Activated CD8-positive, alpha-beta T cell treated with anti-CD3 and anti-CD28 coated beads, Interleukin-2, amount 10 ng/mL, durations not matched to agents 7 days and 5 days (primary cell): ENCODE measurements at regions not wholly inside any gene's neighbourhood (a gene's known extent, or its start where the extent isn't known, plus 50 kb on each side); places are given as distances from the start of the nearest gene placed in this dataset.
"Not testable (repeated sequence)": the region's sequence is repeated elsewhere in the genome, so short reads cannot be mapped to it uniquely, and the experiment has no call there.

Experiments used
- ATAC-seq: fragments of 150-1000 bp; cut with Tn5 transposase; one replicate; pipeline ENCODE4 v1.10.0; 2021; ENCODE audit warnings: moderate library complexity
- CTCF ChIA-PET: fragments of 350-600 bp; sonication (Branson Sonifier 250); formaldehyde crosslinking; loops from one replicate; lab custom pipeline; 2021; ENCODE audit warnings: antibody characterized with exemption; lab: Charles Lee
- POLR2A ChIA-PET: fragments of 350-600 bp; sonication (Branson Sonifier 250); formaldehyde crosslinking; loops from one replicate; lab custom pipeline; 2021; ENCODE audit warnings: antibody characterized with exemption; lab: Charles Lee
- DNase-seq: peaks from one replicate; pipeline ENCODE4 v3.0.0-alpha.2; 2020
- H3K27ac Mint-ChIP-seq: one replicate; pipeline ENCODE4 v1.8.0; 2021; ENCODE audit warnings: mild to moderate bottlenecking, mixed read lengths
- H3K27me3 Mint-ChIP-seq: one replicate; pipeline ENCODE4 v1.8.0; 2021; ENCODE audit warnings: low read depth, mixed read lengths
- H3K36me3 Mint-ChIP-seq: one replicate; pipeline ENCODE4 v1.8.0; 2021; ENCODE audit warnings: low read depth, mixed read lengths
- H3K4me1 Mint-ChIP-seq: one replicate; pipeline ENCODE4 v1.8.0; 2021; ENCODE audit warnings: low read depth, mixed read lengths
- H3K4me3 Mint-ChIP-seq: one replicate; pipeline ENCODE4 v1.8.0; 2021; ENCODE audit warnings: mild to moderate bottlenecking, mixed read lengths
- H3K9me3 Mint-ChIP-seq: one replicate; pipeline ENCODE4 v1.8.0; 2022; ENCODE audit warnings: mixed read lengths; ENCODE audit not compliant: insufficient read depth

DNA sequence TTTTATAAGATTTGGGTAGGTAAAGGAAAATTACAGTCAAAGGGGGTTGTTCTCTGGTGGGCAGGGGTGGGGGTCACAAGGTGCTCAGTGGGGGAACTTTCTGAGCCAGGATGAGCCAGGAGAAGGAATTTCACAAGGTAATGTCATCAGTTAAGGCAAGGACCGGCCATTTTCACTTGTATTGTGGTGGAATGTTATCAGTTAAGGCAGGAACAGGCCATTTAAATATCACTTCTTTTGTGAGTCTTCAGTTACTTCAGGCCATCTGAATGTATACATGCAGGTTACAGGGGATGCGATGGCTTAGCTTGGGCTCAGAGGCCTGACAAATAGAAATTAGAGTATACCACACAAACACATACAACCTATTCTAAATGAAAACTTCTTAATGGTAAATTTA is 434.9 kb upstream of the NDST3 start:
- H3K36me3 Mint-ChIP-seq, DNase-seq, H3K4me3 Mint-ChIP-seq, H3K4me1 Mint-ChIP-seq, H3K9me3 Mint-ChIP-seq, CTCF ChIA-PET, ATAC-seq, POLR2A ChIA-PET, H3K27ac Mint-ChIP-seq, H3K27me3 Mint-ChIP-seq: not testable (repeated sequence)

- H3K4me1 Mint-ChIP-seq, CTCF ChIA-PET, H3K27me3 Mint-ChIP-seq, ATAC-seq, H3K27ac Mint-ChIP-seq, H3K4me3 Mint-ChIP-seq, H3K36me3 Mint-ChIP-seq, POLR2A ChIA-PET, DNase-seq, H3K9me3 Mint-ChIP-seq: not testable (repeated sequence)
Observed at GRCh38 chr4:117600936-117601335, 433.4 kb upstream of the NDST3 start.

DNA sequence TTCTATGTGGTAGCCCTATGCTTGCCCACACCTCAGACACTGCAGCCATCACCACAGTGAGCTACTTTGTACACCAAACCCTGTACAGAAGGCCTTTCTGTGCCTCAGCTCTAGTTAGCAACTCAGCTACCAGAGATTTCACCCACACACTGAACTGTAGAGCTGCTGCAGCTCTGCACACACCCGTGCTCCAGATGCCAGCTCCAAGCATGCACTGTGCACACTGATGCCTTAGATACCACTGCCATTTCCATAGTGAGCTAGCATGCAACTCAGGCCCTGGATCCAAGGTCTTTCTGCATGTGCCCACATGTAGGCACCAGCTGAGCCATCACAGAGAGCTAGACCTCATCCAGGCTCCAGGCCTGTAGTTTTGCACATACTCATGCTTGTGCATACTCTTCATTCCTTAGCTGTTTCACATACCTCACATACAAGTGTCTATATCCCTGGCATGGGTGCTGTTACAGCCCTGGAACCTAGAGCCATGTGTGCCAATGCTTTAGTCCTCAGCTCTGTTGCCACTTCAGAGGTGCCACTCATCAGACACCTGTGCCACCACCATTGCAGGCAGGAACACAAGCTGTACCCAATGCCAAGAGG is 423.5 kb upstream of the NDST3 start:
- ChIA-PET POLR2A (no interaction called here), CTCF (no interaction called here)
- no peak overlapping the region for H3K4me3 Mint-ChIP-seq
- no peaks in the 10 kb centered on the region for H3K27me3 Mint-ChIP-seq
- no peak overlapping the region for H3K27ac Mint-ChIP-seq
- no peaks in the 10 kb centered on the region for H3K4me1 Mint-ChIP-seq
- H3K36me3 Mint-ChIP-seq, result no peaks in the 10 kb centered on the region
- peaks cover 7% of the 10 kb centered on the region for H3K9me3 Mint-ChIP-seq
- ATAC-seq, result no peak
- DNase-seq, result no peak

GRCh38 chr4:117621673-117622072 is 412.6 kb upstream of the NDST3 start:
- POLR2A ChIA-PET, result no interaction called here
- H3K27me3 Mint-ChIP-seq, result no peaks in the 10 kb centered on the region
- no peak overlapping the region for H3K4me3 Mint-ChIP-seq
- CTCF ChIA-PET, result no interaction called here
- peaks cover 6% of the 10 kb centered on the region for H3K9me3 Mint-ChIP-seq
- H3K27ac Mint-ChIP-seq, result no peak overlapping the region
- DNase-seq (no peak), ATAC-seq (no peak)
- H3K36me3 Mint-ChIP-seq, result no peaks in the 10 kb centered on the region
- H3K4me1 Mint-ChIP-seq, result no peaks in the 10 kb centered on the region

DNA sequence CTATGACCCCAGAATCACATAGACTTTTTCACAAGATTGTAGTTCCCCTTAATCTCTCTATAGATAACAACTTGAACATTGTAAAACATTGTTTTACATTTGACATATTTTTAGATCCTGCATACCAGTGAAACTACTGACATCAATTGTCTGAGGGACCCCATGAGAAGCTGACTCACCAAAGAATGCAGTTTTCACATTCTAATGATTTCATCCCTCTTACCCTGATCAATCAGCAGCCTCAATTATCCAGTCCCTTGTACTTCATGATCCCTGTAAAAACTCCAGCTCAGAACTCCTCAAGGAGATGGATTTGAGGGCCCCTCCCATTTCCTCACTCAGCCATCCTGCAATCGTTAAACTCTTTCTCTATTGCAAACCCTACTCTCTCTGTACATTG is 411.0 kb upstream of the NDST3 start:
- ATAC-seq, result no peak
- ChIA-PET POLR2A (no interaction called here), CTCF (no interaction called here)
- Mint-ChIP-seq H3K36me3 (no peaks in the 10 kb centered on the region), H3K4me3 (no peak overlapping the region), H3K4me1 (no peaks in the 10 kb centered on the region), H3K27me3 (no peaks in the 10 kb centered on the region), H3K27ac (no peak overlapping the region), H3K9me3 (no peaks in the 10 kb centered on the region)
- no peak for DNase-seq

DNA sequence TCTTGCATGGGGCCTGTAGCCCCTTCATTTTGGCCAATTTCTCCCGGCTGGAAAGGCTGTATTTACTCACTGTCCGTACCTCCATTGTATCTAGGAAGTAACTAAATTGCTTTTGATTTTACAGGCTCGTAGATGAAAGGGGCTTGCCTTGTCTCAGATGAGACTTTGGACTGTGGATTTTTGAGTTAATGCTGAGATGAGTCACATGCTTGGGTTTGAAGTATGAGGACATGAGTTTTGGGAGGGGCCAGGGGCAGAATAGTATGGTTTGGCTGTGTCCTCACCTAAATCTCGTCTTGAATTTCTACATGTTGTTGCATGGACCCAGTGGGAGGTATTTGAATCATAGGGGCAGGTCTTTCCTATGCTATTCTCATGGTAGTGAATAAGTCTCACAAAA is 407.6 kb upstream of the NDST3 start:
- peaks cover 4% of the 10 kb centered on the region for H3K9me3 Mint-ChIP-seq
- H3K27ac Mint-ChIP-seq, result no peak overlapping the region
- ChIA-PET POLR2A (interaction anchor here (0.7 kb wide), 1 partner anchor 37 kb away, joined by 3 read pairs; no protein-coding TSS in a partner anchor), CTCF (no interaction called here)
- H3K4me3 Mint-ChIP-seq, result no peak overlapping the region
- no peaks in the 10 kb centered on the region for H3K27me3 Mint-ChIP-seq
- H3K36me3 Mint-ChIP-seq, result no peaks in the 10 kb centered on the region
- H3K4me1 Mint-ChIP-seq, result no peaks in the 10 kb centered on the region
- DNase-seq, result no peak
- ATAC-seq, result no peak

DNA sequence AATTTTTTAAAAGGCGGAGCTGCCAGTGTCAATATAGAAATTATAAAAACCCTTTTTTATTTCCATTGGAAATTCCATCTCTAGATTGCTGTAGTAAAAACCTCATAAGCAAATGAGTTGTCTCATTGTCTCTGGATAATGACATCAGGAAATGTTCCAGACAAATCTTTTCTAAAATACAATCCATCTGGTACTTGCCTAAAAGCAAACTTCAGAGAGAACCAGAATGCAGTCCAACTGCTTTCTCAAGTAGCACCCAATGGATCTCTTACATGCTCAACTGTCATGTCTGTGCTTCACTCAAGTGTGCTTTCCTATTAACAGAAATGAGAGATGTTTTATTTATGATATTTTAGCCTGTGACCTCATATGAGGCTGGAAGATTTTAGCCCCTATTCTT is 399.6 kb upstream of the NDST3 start:
- no peak for ATAC-seq

DNA sequence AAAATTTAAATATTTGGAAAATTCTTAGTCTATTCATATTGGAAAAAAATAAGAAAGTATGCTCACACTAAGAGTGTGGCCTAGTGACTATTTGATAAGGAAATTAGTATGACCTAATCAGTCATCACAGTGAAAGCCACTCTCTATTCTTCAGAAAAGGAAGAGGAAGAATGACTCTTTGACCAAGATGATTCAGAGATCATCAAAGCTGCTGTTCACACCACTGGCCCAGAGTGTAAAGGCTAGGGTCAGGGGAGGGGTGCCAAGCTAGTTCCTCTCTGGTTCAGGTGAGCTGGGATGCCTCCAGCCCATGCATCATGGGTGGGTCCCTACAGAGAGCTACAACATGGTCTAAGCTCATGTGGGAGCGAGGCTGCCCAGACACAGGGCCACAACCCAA is 396.9 kb upstream of the NDST3 start:
- H3K9me3 Mint-ChIP-seq, result no peaks in the 10 kb centered on the region
- H3K4me3 Mint-ChIP-seq, result no peak overlapping the region
- no peaks in the 10 kb centered on the region for H3K36me3 Mint-ChIP-seq
- H3K4me1 Mint-ChIP-seq, result no peaks in the 10 kb centered on the region
- ATAC-seq (no peak), DNase-seq (no peak)
- ChIA-PET CTCF (no interaction called here), POLR2A (no interaction called here)
- no peak overlapping the region for H3K27ac Mint-ChIP-seq
- H3K27me3 Mint-ChIP-seq, result no peaks in the 10 kb centered on the region

More for the DNA sequence above, 399.6 kb upstream of the NDST3 start:
- ChIA-PET CTCF (no interaction called here), POLR2A (no interaction called here)
- Mint-ChIP-seq H3K27ac (no peak overlapping the region), H3K4me3 (no peak overlapping the region), H3K27me3 (no peaks in the 10 kb centered on the region), H3K4me1 (no peaks in the 10 kb centered on the region), H3K36me3 (no peaks in the 10 kb centered on the region), H3K9me3 (peaks cover 4% of the 10 kb centered on the region)
- no peak for DNase-seq

DNA sequence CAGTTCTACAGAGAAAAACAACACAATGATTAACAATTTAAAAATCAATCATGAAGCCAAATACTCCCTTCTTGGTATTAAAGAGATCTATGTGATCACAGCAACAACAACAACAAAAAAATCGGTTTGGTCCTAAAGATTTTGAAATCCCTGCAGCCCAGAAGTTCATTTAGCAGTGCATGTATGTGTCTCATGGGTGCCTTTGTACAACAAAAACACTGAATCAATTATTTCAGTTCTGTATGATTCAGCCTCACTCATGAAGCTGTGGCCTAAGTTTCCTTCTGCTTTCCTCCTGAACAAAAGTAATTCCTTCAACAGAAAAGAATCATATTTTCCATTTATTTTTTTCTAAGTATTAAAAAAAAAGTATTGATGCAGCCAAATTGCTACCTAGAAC is 393.4 kb upstream of the NDST3 start:
- Mint-ChIP-seq H3K4me3 (no peak overlapping the region), H3K4me1 (no peaks in the 10 kb centered on the region), H3K27me3 (no peaks in the 10 kb centered on the region), H3K36me3 (no peaks in the 10 kb centered on the region), H3K27ac (no peak overlapping the region), H3K9me3 (no peaks in the 10 kb centered on the region)
- no peak for DNase-seq
- ChIA-PET CTCF (no interaction called here), POLR2A (no interaction called here)
- no peak for ATAC-seq

DNA sequence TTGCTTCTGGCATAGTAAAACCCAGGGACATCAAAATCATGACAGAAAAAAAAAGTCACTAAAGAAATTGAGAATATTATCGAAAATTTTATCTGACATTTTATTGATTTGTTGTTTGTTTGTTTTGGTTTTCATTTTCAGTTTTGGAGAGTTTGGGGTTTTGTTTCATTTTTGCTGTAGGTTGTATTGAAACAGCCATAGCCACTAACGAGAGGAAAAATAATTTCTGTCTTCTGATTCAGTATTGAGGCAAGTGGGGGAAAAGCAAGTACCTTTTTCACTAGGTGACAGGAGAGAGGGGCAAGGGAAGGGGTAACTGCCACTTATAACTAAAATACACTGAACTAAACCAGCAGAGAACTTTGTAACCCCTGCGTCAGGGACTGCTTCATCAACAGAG is 392.8 kb upstream of the NDST3 start:
- ChIA-PET CTCF (no interaction called here), POLR2A (no interaction called here)
- Mint-ChIP-seq H3K27ac (no peak overlapping the region), H3K4me3 (no peak overlapping the region), H3K36me3 (no peaks in the 10 kb centered on the region), H3K27me3 (no peaks in the 10 kb centered on the region), H3K9me3 (no peaks in the 10 kb centered on the region), H3K4me1 (no peaks in the 10 kb centered on the region)
- ATAC-seq, result no peak
- no peak for DNase-seq

GRCh38 chr4:117654079-117654478 is 380.2 kb upstream of the NDST3 start:
- Mint-ChIP-seq H3K27ac (no peak overlapping the region), H3K4me3 (no peak overlapping the region), H3K36me3 (no peaks in the 10 kb centered on the region), H3K9me3 (no peaks in the 10 kb centered on the region), H3K4me1 (no peaks in the 10 kb centered on the region), H3K27me3 (no peaks in the 10 kb centered on the region)
- CTCF ChIA-PET, result no interaction called here
- DNase-seq, result no peak
- POLR2A ChIA-PET, result no interaction called here
- ATAC-seq, result no peak

GRCh38 chr4:117660668-117661067 is 373.6 kb upstream of the NDST3 start:
- CTCF ChIA-PET, result no interaction called here
- H3K27me3 Mint-ChIP-seq, result no peaks in the 10 kb centered on the region
- no peaks in the 10 kb centered on the region for H3K4me1 Mint-ChIP-seq
- H3K4me3 Mint-ChIP-seq, result no peak overlapping the region
- no peak overlapping the region for H3K27ac Mint-ChIP-seq
- ATAC-seq (no peak), DNase-seq (no peak)
- POLR2A ChIA-PET, result no interaction called here
- H3K36me3 Mint-ChIP-seq, result no peaks in the 10 kb centered on the region
- H3K9me3 Mint-ChIP-seq, result no peaks in the 10 kb centered on the region
